Hepatocyte (in vitro differentiated cells): ENCODE measurements at regions not wholly inside any gene's neighbourhood (a gene's known extent, or its start where the extent isn't known, plus 50 kb on each side); places are given as distances from the start of the nearest gene placed in this dataset.

Experiments used
- DNase-seq: peaks from one replicate; pipeline ENCODE4 v3.0.0-alpha.2; 2016; ENCODE audit warnings: low spot score
- H2AFZ ChIP-seq: fragments of 200-600 bp; sonication (generic); 2 replicates; pipeline ENCODE4 v1.6.0; 2016; ENCODE audit warnings: antibody characterized with exemption, mild to moderate bottlenecking
- H3K27ac ChIP-seq: fragments of 200-600 bp; sonication (generic); 2 replicates; pipeline ENCODE4 v1.5.1; 2016; ENCODE audit warnings: mild to moderate bottlenecking
- H3K27me3 ChIP-seq: fragments of 200-600 bp; sonication (generic); 2 replicates; pipeline ENCODE4 v1.6.1; 2016
- H3K36me3 ChIP-seq: fragments of 200-600 bp; sonication (generic); replicated peaks from 2 replicates; pipeline ENCODE4 v1.5.1; 2016; ENCODE audit warnings: low read depth; ENCODE audit not compliant: insufficient read depth
- H3K4me1 ChIP-seq: fragments of 200-600 bp; sonication (generic); 2 replicates; pipeline ENCODE4 v1.5.1; 2016; ENCODE audit warnings: mild to moderate bottlenecking, moderate library complexity; ENCODE audit not compliant: insufficient read depth
- H3K4me2 ChIP-seq: fragments of 200-600 bp; sonication (generic); 2 replicates; pipeline ENCODE4 v1.6.0; 2016
- H3K4me3 ChIP-seq: fragments of 200-600 bp; sonication (generic); 2 replicates; pipeline ENCODE4 v1.5.1; 2016; ENCODE audit warnings: mild to moderate bottlenecking
- H3K79me2 ChIP-seq: fragments of 200-600 bp; sonication (generic); 2 replicates; pipeline ENCODE4 v1.6.0; 2017; ENCODE audit warnings: mild to moderate bottlenecking
- H3K9me2 ChIP-seq: fragments of 200-600 bp; sonication (generic); replicated peaks from 2 replicates; pipeline ENCODE4 v1.6.0; 2017; ENCODE audit warnings: mild to moderate bottlenecking; ENCODE audit not compliant: insufficient read depth
- H3K9me3 ChIP-seq: fragments of 200-600 bp; sonication (generic); 2 replicates; pipeline ENCODE4 v1.5.1; 2016; ENCODE audit warnings: low read depth, mild to moderate bottlenecking
- H4K20me1 ChIP-seq: fragments of 200-600 bp; sonication (generic); 2 replicates; pipeline ENCODE4 v1.6.0; 2016; ENCODE audit warnings: mild to moderate bottlenecking; ENCODE audit not compliant: insufficient read depth, poor library complexity, severe bottlenecking
- EZH2 ChIP-seq: fragments of 200-600 bp; sonication (generic); IDR thresholded peaks from 2 replicates; pipeline ENCODE4 v1.6.1; 2016; ENCODE audit warnings: antibody characterized with exemption, mild to moderate bottlenecking, borderline replicate concordance
- EZH2phosphoT487 ChIP-seq: fragments of 200-600 bp; sonication (generic); IDR thresholded peaks from one replicate; pipeline ENCODE4 v1.6.1; 2018; ENCODE audit warnings: antibody characterized with exemption, mild to moderate bottlenecking, low read depth, moderate library complexity; ENCODE audit not compliant: unreplicated experiment, severe bottlenecking
- WGBS: methylation state at CpG from one replicate; pipeline ENCODE4 v1.1.6; 2016; ENCODE audit warnings: low lambda C conversion rate; ENCODE audit errors: missing lambda C conversion rate; 5-methylcytosine and 5-hydroxymethylcytosine counted together
- TF ChIP-seq, protein P1 (sequence below): fragments of 200-600 bp; sonication (generic); IDR thresholded peaks from 2 replicates; pipeline ENCODE4 v1.5.1; 2016; ENCODE audit warnings: antibody characterized with exemption, mild to moderate bottlenecking; ENCODE audit not compliant: poor library complexity

DNA sequence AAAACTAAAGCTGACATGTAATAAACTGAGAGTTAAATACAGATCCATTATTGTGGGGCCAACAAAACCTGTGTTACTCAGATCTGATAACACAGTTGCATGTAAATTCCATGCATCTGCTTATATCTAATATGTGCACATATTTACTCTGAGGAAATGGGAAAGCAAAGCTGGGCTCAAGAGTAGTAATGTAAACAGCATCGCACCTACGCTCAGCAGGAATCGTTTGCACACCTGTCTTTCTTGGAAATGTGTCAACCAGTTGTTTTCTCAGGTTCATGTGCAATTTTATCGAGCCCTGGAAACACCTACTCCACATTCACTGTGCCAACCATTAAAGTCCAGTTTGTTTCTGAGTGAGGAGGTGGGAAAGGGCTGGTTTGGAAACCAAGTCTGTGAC, 80.3 kb upstream of the CNKSR3 start:
- TF ChIP-seq EZH2phosphoT487 = no peak
- TF ChIP-seq, protein P1, sequence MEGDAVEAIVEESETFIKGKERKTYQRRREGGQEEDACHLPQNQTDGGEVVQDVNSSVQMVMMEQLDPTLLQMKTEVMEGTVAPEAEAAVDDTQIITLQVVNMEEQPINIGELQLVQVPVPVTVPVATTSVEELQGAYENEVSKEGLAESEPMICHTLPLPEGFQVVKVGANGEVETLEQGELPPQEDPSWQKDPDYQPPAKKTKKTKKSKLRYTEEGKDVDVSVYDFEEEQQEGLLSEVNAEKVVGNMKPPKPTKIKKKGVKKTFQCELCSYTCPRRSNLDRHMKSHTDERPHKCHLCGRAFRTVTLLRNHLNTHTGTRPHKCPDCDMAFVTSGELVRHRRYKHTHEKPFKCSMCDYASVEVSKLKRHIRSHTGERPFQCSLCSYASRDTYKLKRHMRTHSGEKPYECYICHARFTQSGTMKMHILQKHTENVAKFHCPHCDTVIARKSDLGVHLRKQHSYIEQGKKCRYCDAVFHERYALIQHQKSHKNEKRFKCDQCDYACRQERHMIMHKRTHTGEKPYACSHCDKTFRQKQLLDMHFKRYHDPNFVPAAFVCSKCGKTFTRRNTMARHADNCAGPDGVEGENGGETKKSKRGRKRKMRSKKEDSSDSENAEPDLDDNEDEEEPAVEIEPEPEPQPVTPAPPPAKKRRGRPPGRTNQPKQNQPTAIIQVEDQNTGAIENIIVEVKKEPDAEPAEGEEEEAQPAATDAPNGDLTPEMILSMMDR = no peak
- no peak for TF ChIP-seq EZH2
- Histone ChIP-seq H2AFZ (no peak overlapping the region), H3K4me3 (no peak overlapping the region), H3K4me2 (no peak overlapping the region), H3K9me3 (no peaks in the 10 kb centered on the region), H3K9me2 (no peaks in the 10 kb centered on the region), H4K20me1 (no peaks in the 10 kb centered on the region), H3K36me3 (no peaks in the 10 kb centered on the region), H3K79me2 (no peaks in the 10 kb centered on the region), H3K27ac (no peak overlapping the region), H3K4me1 (no peaks in the 10 kb centered on the region), H3K27me3 (no peaks in the 10 kb centered on the region)
- DNase-seq = no peak
- 57% methylated on average over 4 of the region's 4 CpGs for WGBS

DNA sequence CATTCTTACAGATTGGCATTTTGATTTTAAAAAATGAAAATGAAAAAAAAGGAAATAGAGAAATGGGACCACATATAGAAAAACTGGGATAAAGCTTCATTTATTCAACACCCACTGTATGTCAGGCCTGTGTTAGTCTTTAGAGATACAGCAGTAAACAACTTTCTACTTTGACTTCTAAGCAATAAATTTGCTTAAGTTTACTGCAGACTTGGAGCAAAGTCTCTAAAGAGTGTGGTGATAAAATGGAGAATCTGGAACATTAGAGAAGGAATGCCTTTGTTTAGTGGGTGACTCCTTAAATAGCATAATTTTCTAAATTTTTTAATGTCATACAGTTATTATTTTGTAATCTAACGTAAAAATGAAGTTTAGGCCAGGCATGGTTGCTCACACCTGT, 80.7 kb upstream of the CNKSR3 start:
- H3K79me2 ChIP-seq = no peaks in the 10 kb centered on the region
- no peaks in the 10 kb centered on the region for H3K9me3 ChIP-seq
- H3K36me3 ChIP-seq = no peaks in the 10 kb centered on the region
- TF ChIP-seq EZH2 (no peak), EZH2phosphoT487 (no peak)
- TF ChIP-seq, protein P1 = no peak
- H3K9me2 ChIP-seq = no peaks in the 10 kb centered on the region
- no peak for DNase-seq
- no peaks in the 10 kb centered on the region for H4K20me1 ChIP-seq
- H3K4me1 ChIP-seq = no peaks in the 10 kb centered on the region
- H3K4me2 ChIP-seq = no peak overlapping the region
- H3K4me3 ChIP-seq = no peak overlapping the region
- H2AFZ ChIP-seq = no peak overlapping the region
- 100% methylated on average over 1 of the region's 1 CpG for WGBS
- H3K27ac ChIP-seq = no peak overlapping the region
- no peaks in the 10 kb centered on the region for H3K27me3 ChIP-seq

DNA sequence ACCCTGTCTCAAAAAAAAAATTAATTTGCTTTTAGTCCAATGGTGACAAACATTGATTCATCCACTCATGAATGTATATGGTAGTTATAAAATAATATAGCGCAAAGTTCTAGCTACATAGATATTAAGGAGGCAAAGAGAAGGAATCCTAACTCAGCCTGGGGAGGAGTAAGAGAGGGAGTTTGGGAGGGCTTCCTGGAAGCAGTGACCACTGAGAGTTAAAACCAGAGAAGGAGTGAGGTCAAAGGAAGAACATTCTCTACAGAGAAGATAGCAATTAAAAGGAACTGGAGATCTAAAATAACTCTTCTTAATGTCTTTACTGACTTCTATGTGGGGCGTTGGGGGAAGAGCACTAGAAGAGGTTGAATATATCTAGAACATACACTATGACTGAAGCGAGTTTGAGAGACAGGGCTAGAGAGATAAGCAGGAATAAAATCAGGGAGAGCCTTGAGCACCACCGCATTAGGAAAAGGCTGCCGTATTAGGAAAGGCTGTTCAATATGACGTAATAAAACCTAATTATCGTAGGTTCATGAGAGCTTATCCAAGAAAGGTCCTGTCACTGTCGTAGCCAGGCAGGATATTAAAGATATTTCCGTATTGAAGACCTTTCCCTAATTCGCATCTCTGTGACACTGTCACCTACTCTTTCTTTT, 81.8 kb upstream of the CNKSR3 start:
- H3K4me2 ChIP-seq = no peak overlapping the region
- WGBS = 86% methylated on average over 10 of the region's 10 CpGs
- no peaks in the 10 kb centered on the region for H3K4me1 ChIP-seq
- H3K27me3 ChIP-seq = no peaks in the 10 kb centered on the region
- no peaks in the 10 kb centered on the region for H3K9me2 ChIP-seq
- no peaks in the 10 kb centered on the region for H3K36me3 ChIP-seq
- DNase-seq = no peak
- no peaks in the 10 kb centered on the region for H3K79me2 ChIP-seq
- no peak overlapping the region for H2AFZ ChIP-seq
- H4K20me1 ChIP-seq = no peaks in the 10 kb centered on the region
- H3K9me3 ChIP-seq = no peaks in the 10 kb centered on the region
- H3K4me3 ChIP-seq = no peak overlapping the region
- TF ChIP-seq, protein P1 = no peak
- TF ChIP-seq EZH2phosphoT487 = no peak
- no peak for TF ChIP-seq EZH2
- no peak overlapping the region for H3K27ac ChIP-seq
